ENCODE measurements at regions not wholly inside any gene's neighbourhood (a gene's known extent, or its start where the extent isn't known, plus 50 kb on each side); places are given as distances from the start of the nearest gene placed in this dataset.

GRCh38 chr2:134002921-134003320 is 251.0 kb upstream of the MGAT5 start:
- no peak for TF ChIP-seq EZH2 (IDR thresholded peaks at IDR 0.05; ENCODE audit: borderline replicate concordance, low read length)
- TF ChIP-seq CTCF (IDR thresholded peaks at IDR 0.05; ENCODE audit: low read length): no peak
